Neuronal stem cell (in vitro differentiated cells): ENCODE measurements at regions not wholly inside any gene's neighbourhood (a gene's known extent, or its start where the extent isn't known, plus 50 kb on each side); places are given as distances from the start of the nearest gene placed in this dataset.

Source experiments
- DNase-seq: peaks from one replicate; pipeline ENCODE4 v3.0.0-alpha.2; 2013; ENCODE audit warnings: low spot score
- H2AFZ ChIP-seq: one replicate; pipeline ENCODE4 v1.6.1; 2013; ENCODE audit warnings: mild to moderate bottlenecking, low read length, inconsistent platforms
- H2AK5ac ChIP-seq: 2 replicates; pipeline ENCODE4 v1.6.1; 2013; ENCODE audit warnings: low read depth, mild to moderate bottlenecking, inconsistent platforms, low read length, moderate library complexity, mixed read lengths
- H2BK120ac ChIP-seq: 2 replicates; pipeline ENCODE4 v1.6.1; 2013; ENCODE audit warnings: low read depth, mild to moderate bottlenecking, inconsistent platforms, low read length, moderate library complexity, mixed read lengths
- H2BK12ac ChIP-seq: one replicate; pipeline ENCODE4 v1.6.1; 2013; ENCODE audit warnings: low read length, inconsistent platforms
- H2BK15ac ChIP-seq: 2 replicates; pipeline ENCODE4 v1.6.1; 2013; ENCODE audit warnings: mild to moderate bottlenecking, low read length, inconsistent platforms, mixed read lengths
- H2BK5ac ChIP-seq: one replicate; pipeline ENCODE4 v1.6.1; 2013; ENCODE audit warnings: inconsistent platforms, mild to moderate bottlenecking, low read length, moderate library complexity
- H3K14ac ChIP-seq: one replicate; pipeline ENCODE4 v1.6.1; 2013; ENCODE audit warnings: low read length, inconsistent platforms
- H3K18ac ChIP-seq: 2 replicates; pipeline ENCODE4 v1.6.1; 2013; ENCODE audit warnings: low read length, inconsistent platforms
- H3K23ac ChIP-seq: 2 replicates; pipeline ENCODE4 v1.6.1; 2013; ENCODE audit warnings: low read depth, mild to moderate bottlenecking, mixed read lengths, low read length, inconsistent platforms; ENCODE audit not compliant: poor library complexity
- H3K27ac ChIP-seq: replicated peaks from 3 replicates; pipeline ENCODE4 v1.5.1; 2013; ENCODE audit warnings: low read length, inconsistent platforms
- H3K27me3 ChIP-seq, 3 experiments: 2 replicates each; pipeline ENCODE4 v1.6.1; 2013; ENCODE audit warnings: low read length in 3 of 3, mild to moderate bottlenecking in 2 of 3, inconsistent platforms in 1 of 3, low read depth in 1 of 3, mixed read lengths in 1 of 3, moderate library complexity in 1 of 3; ENCODE audit not compliant: control insufficient read depth in 3 of 3, insufficient read depth in 3 of 3
- H3K36me3 ChIP-seq, 2 donors: replicated peaks in 1 of 2; 2 replicates each; pipeline ENCODE4 v1.6.1; 2013; ENCODE audit warnings: low read length in 2 of 2; ENCODE audit not compliant: control insufficient read depth in 2 of 2, insufficient read depth in 2 of 2
- H3K4ac ChIP-seq: 2 replicates; pipeline ENCODE4 v1.6.1; 2013; ENCODE audit warnings: inconsistent platforms, mild to moderate bottlenecking, low read length, moderate library complexity
- H3K4me1 ChIP-seq, 2 donors: 1 replicate in 1 of 2; 2 replicates in 1 of 2; pipeline ENCODE4 v1.6.1; 2013; ENCODE audit warnings: low read length in 2 of 2, low read depth in 1 of 2; ENCODE audit not compliant: control insufficient read depth in 2 of 2, insufficient read depth in 1 of 2
- H3K4me2 ChIP-seq: one replicate; pipeline ENCODE4 v1.6.1; 2013; ENCODE audit warnings: mild to moderate bottlenecking, low read length, inconsistent platforms; ENCODE audit not compliant: insufficient read depth, poor library complexity, severe bottlenecking
- H3K4me3 ChIP-seq, 2 donors: 2 replicates each; pipeline ENCODE4 v1.5.1; 2013; ENCODE audit warnings: low read length in 2 of 2, mild to moderate bottlenecking in 2 of 2, inconsistent platforms in 1 of 2, moderate library complexity in 1 of 2
- H3K79me1 ChIP-seq: one replicate; pipeline ENCODE4 v1.6.1; 2013; ENCODE audit warnings: low read depth, mild to moderate bottlenecking, inconsistent platforms, low read length, moderate library complexity
- H3K9ac ChIP-seq: one replicate; pipeline ENCODE4 v1.6.1; 2013; ENCODE audit warnings: mild to moderate bottlenecking, low read depth, low read length, inconsistent platforms; ENCODE audit not compliant: poor library complexity
- H3K9me3 ChIP-seq, 2 donors: replicated peaks in 1 of 2; 2 replicates each; pipeline versions ENCODE3 to v1.6.1; 2013; ENCODE audit warnings: low read length in 2 of 2, mild to moderate bottlenecking in 2 of 2, inconsistent platforms in 1 of 2, low read depth in 1 of 2, mixed read lengths in 1 of 2, moderate library complexity in 1 of 2; ENCODE audit not compliant: control insufficient read depth in 2 of 2, insufficient read depth in 1 of 2
- H4K8ac ChIP-seq: one replicate; pipeline ENCODE4 v1.6.1; 2013; ENCODE audit warnings: low read depth, mild to moderate bottlenecking, inconsistent platforms, low read length, moderate library complexity
- H4K91ac ChIP-seq: one replicate; pipeline ENCODE4 v1.6.1; 2013; ENCODE audit warnings: low read length, low read depth, mild to moderate bottlenecking, inconsistent platforms; ENCODE audit not compliant: poor library complexity
- WGBS, 2 donors: extraction: QIAGEN DNeasy Blood & Tissue Kit; methylation state at CpG; one replicate each; pipeline ENCODE4 v1.1.7; 2013; ENCODE audit warnings: missing lambda C conversion rate in 2 of 2, mixed read lengths in 1 of 2; ENCODE audit not compliant: insufficient read length in 2 of 2, insufficient replicate concordance in 1 of 2; ENCODE audit errors: extremely low coverage in 2 of 2; 5-methylcytosine and 5-hydroxymethylcytosine counted together

GRCh38 chr4:66071911-66072310 lies 401.6 kb upstream of the EPHA5 start:
- no peak overlapping the region for H3K4ac ChIP-seq
- H3K18ac ChIP-seq = no peak overlapping the region
- H3K23ac ChIP-seq = no peak overlapping the region
- no peak overlapping the region for H3K4me3 ChIP-seq
- no peak overlapping the region for H2BK12ac ChIP-seq
- no peaks in the 10 kb centered on the region for H3K27me3 ChIP-seq
- no peak overlapping the region for H3K9ac ChIP-seq
- H3K27ac ChIP-seq = no peak overlapping the region
- no peak overlapping the region for H3K14ac ChIP-seq
- no peaks in the 10 kb centered on the region for H3K36me3 ChIP-seq
- no CpG with 5 or more reads among the region's 2 CpGs for WGBS, 2 donors
- H2BK15ac ChIP-seq = no peak overlapping the region
- DNase-seq = no peak
- H3K9me3 ChIP-seq = no peaks in the 10 kb centered on the region
- no peak overlapping the region for H3K4me2 ChIP-seq
- H4K8ac ChIP-seq = no peak overlapping the region
- H3K79me1 ChIP-seq = no peaks in the 10 kb centered on the region
- no peaks in the 10 kb centered on the region for H3K4me1 ChIP-seq
- H2AK5ac ChIP-seq = no peak overlapping the region
- H2BK120ac ChIP-seq = no peak overlapping the region
- no peak overlapping the region for H2AFZ ChIP-seq
- H2BK5ac ChIP-seq = no peak overlapping the region
- H4K91ac ChIP-seq = no peak overlapping the region

GRCh38 chr4:66062921-66063320 lies 392.6 kb upstream of the EPHA5 start:
- no peaks in the 10 kb centered on the region for H3K9me3 ChIP-seq
- no peak overlapping the region for H3K23ac ChIP-seq
- no peaks in the 10 kb centered on the region for H3K36me3 ChIP-seq
- no peak overlapping the region for H4K8ac ChIP-seq
- H3K4me2 ChIP-seq = no peak overlapping the region
- no peaks in the 10 kb centered on the region for H3K27me3 ChIP-seq
- H2AK5ac ChIP-seq = no peak overlapping the region
- no peak overlapping the region for H3K9ac ChIP-seq
- H2BK12ac ChIP-seq = no peak overlapping the region
- H3K14ac ChIP-seq = no peak overlapping the region
- H3K27ac ChIP-seq = no peak overlapping the region
- no peak overlapping the region for H2BK120ac ChIP-seq
- H2AFZ ChIP-seq = no peak overlapping the region
- H3K18ac ChIP-seq = no peak overlapping the region
- no peak overlapping the region for H4K91ac ChIP-seq
- H2BK15ac ChIP-seq = no peak overlapping the region
- H3K79me1 ChIP-seq = no peaks in the 10 kb centered on the region
- no peaks in the 10 kb centered on the region for H3K4me1 ChIP-seq
- DNase-seq = no peak
- no peak overlapping the region for H3K4ac ChIP-seq
- H2BK5ac ChIP-seq = no peak overlapping the region
- no peak overlapping the region for H3K4me3 ChIP-seq

- Histone ChIP-seq H3K9me3 (no peaks in the 10 kb centered on the region), H3K36me3 (no peaks in the 10 kb centered on the region), H2BK12ac (no peak overlapping the region), H3K14ac (no peak overlapping the region), H2BK120ac (no peak overlapping the region), H4K91ac (no peak overlapping the region), H3K23ac (no peak overlapping the region), H3K4me1 (no peaks in the 10 kb centered on the region), H2BK5ac (no peak overlapping the region), H2BK15ac (no peak overlapping the region), H3K9ac (no peak overlapping the region), H2AFZ (no peak overlapping the region), H3K18ac (no peak overlapping the region), H2AK5ac (no peak overlapping the region), H3K4ac (no peak overlapping the region), H3K4me3 (no peak overlapping the region), H4K8ac (no peak overlapping the region), H3K27me3 (no peaks in the 10 kb centered on the region), H3K27ac (no peak overlapping the region), H3K4me2 (no peak overlapping the region), H3K79me1 (no peaks in the 10 kb centered on the region)
- no peak for DNase-seq
- no CpG with 5 or more reads among the region's 2 CpGs for WGBS, 2 donors
Measured at GRCh38 chr4:66062044-66062443, 391.8 kb upstream of the EPHA5 start.

- Histone ChIP-seq H2AFZ (no peak overlapping the region), H3K23ac (no peak overlapping the region), H3K18ac (no peak overlapping the region), H3K27me3 (no peaks in the 10 kb centered on the region), H3K4me1 (no peaks in the 10 kb centered on the region), H4K91ac (no peak overlapping the region), H2BK12ac (no peak overlapping the region), H3K9ac (no peak overlapping the region), H4K8ac (no peak overlapping the region), H2AK5ac (no peak overlapping the region), H3K4ac (no peak overlapping the region), H3K27ac (no peak overlapping the region), H3K4me2 (no peak overlapping the region), H3K9me3 (no peaks in the 10 kb centered on the region), H3K79me1 (no peaks in the 10 kb centered on the region), H3K14ac (no peak overlapping the region), H3K36me3 (no peaks in the 10 kb centered on the region), H3K4me3 (no peak overlapping the region), H2BK5ac (no peak overlapping the region), H2BK15ac (no peak overlapping the region), H2BK120ac (no peak overlapping the region)
- no peak for DNase-seq
- WGBS, 2 donors = no CpG with 5 or more reads among the region's 2 CpGs
Measured at GRCh38 chr4:66059556-66059955, 389.3 kb upstream of the EPHA5 start.
